HCT116 (cell line): ENCODE measurements at regions not wholly inside any gene's neighbourhood (a gene's known extent, or its start where the extent isn't known, plus 50 kb on each side); places are given as distances from the start of the nearest gene placed in this dataset.

Experiments
- ATAC-seq: fragments of 200-7000 bp; cut with Tn5 transposase; 2 replicates; pipeline ENCODE4 v1.9.1; 2020; ENCODE audit warnings: mild to moderate bottlenecking, moderate library complexity
- BruUV-seq: library from RNA; stranded (reverse); fragments of 400-500 nt; replicated peaks from 2 replicates; lab custom pipeline; 2021; lab: Mats Ljungman, UMichigan
- CTCF ChIA-PET: fragments of 300-600 bp; sonication (Branson Sonifier 250); formaldehyde crosslinking; loops from one replicate; lab custom pipeline; 2021; ENCODE audit warnings: antibody characterized with exemption; lab: Charles Lee
- POLR2A ChIA-PET: fragments of 300-600, 350-600 bp; sonication (Branson Sonifier 250); formaldehyde crosslinking; loops from one replicate; lab custom pipeline; 2021; ENCODE audit warnings: antibody characterized with exemption; lab: Charles Lee
- RAD21 ChIA-PET, 2 experiments: fragments of 300-600 bp; sonication (Branson Sonifier 250); formaldehyde crosslinking; loops; one replicate each; lab custom pipeline; 2023; ENCODE audit warnings: low total read pairs in 2 of 2; ENCODE audit not compliant: uncharacterized antibody in 2 of 2, unreplicated experiment in 2 of 2, low non-redundant PET in 1 of 2; lab: Charles Lee
- DNase-seq: peaks from one replicate; pipeline ENCODE4 v3.0.0-alpha.2; 2010; ENCODE audit warnings: low read depth, low spot score
- H2AFZ ChIP-seq: fragments of 200-600 bp; shearing (Covaris generic), sonication (generic); 2 replicates; pipeline ENCODE4 v1.6.1; 2017; ENCODE audit warnings: low read depth, mixed run types, mixed read lengths, antibody characterized with exemption, low read length; ENCODE audit not compliant: poor library complexity, severe bottlenecking
- H3K27ac ChIP-seq: 2 replicates; pipeline ENCODE4 v1.5.1; 2012; ENCODE audit warnings: low read depth, low read length
- H3K27me3 ChIP-seq: fragments of 200-600 bp; sonication (generic); 2 replicates; pipeline ENCODE4 v1.6.1; 2016; ENCODE audit warnings: mixed run types, low read length, mixed read lengths; ENCODE audit not compliant: insufficient read depth
- H3K36me3 ChIP-seq, 2 experiments: fragments of 200-500 bp in 1 of 2; fragments of 200-600 bp in 1 of 2; sonication (Bioruptor generic) in 1 of 2; sonication (generic) in 1 of 2; 2 replicates each; pipeline versions ENCODE4 v1.5.1 to v1.6.1; 2014 to 2016; ENCODE audit warnings: low read length in 2 of 2, inconsistent platforms in 1 of 2, mixed read lengths in 1 of 2, mixed run types in 1 of 2; ENCODE audit not compliant: insufficient read depth in 2 of 2, control insufficient read depth in 1 of 2
- H3K4me1 ChIP-seq, 2 experiments: fragments of 200-600 bp in 1 of 2; sonication (generic) in 1 of 2; 2 replicates each; pipeline versions ENCODE4 v1.5.1 to v1.6.1; 2012 to 2017; ENCODE audit warnings: low read length in 2 of 2, inconsistent platforms in 1 of 2, mild to moderate bottlenecking in 1 of 2, mixed read lengths in 1 of 2, mixed run types in 1 of 2, moderate library complexity in 1 of 2; ENCODE audit not compliant: insufficient read depth in 2 of 2, control insufficient read depth in 1 of 2
- H3K4me2 ChIP-seq: fragments of 200-600 bp; sonication (generic); 2 replicates; pipeline ENCODE4 v1.6.1; 2017; ENCODE audit warnings: mixed run types, low read length, mixed read lengths
- H3K4me3 ChIP-seq, 2 experiments: fragments of 200-600 bp in 1 of 2; sonication (generic) in 1 of 2; replicated peaks in 1 of 2; 2 replicates each; pipeline ENCODE4 v1.5.1; 2011 to 2016; ENCODE audit warnings: low read length in 2 of 2, control low read depth in 1 of 2, low read depth in 1 of 2, mild to moderate bottlenecking in 1 of 2, mixed read lengths in 1 of 2, mixed run types in 1 of 2
- H3K79me2 ChIP-seq: fragments of 200-600 bp; sonication (generic); 2 replicates; pipeline ENCODE4 v1.6.1; 2017; ENCODE audit warnings: mild to moderate bottlenecking, mixed run types, low read length, moderate library complexity, mixed read lengths; ENCODE audit not compliant: insufficient read depth
- H3K9ac ChIP-seq: fragments of 200-600 bp; sonication (generic); 2 replicates; pipeline ENCODE4 v1.6.1; 2016; ENCODE audit warnings: low read length, mixed read lengths
- H3K9me2 ChIP-seq: fragments of 200-600 bp; sonication (generic), shearing (Covaris generic); 2 replicates; pipeline ENCODE4 v1.6.1; 2017; ENCODE audit warnings: mixed run types, mild to moderate bottlenecking, moderate library complexity; ENCODE audit not compliant: insufficient read depth
- H3K9me3 ChIP-seq, 2 experiments: fragments of 200-500 bp in 1 of 2; fragments of 200-600 bp in 1 of 2; sonication (Bioruptor generic) in 1 of 2; sonication (generic) in 1 of 2; 2 replicates each; pipeline ENCODE4 v1.6.1; 2014 to 2017; ENCODE audit warnings: low read length in 2 of 2, mixed read lengths in 2 of 2, inconsistent platforms in 1 of 2, low read depth in 1 of 2, mild to moderate bottlenecking in 1 of 2, mixed run types in 1 of 2, moderate library complexity in 1 of 2; ENCODE audit not compliant: control insufficient read depth in 1 of 2, insufficient read depth in 1 of 2
- H4K20me1 ChIP-seq: fragments of 200-600 bp; sonication (generic), shearing (Covaris generic); 2 replicates; pipeline ENCODE4 v1.6.1; 2017; ENCODE audit warnings: mixed run types, mild to moderate bottlenecking, moderate library complexity; ENCODE audit not compliant: insufficient read depth
- EZH2phosphoT487 ChIP-seq: fragments of 200-600 bp; IDR thresholded peaks from 2 replicates; pipeline ENCODE4 v1.6.1; 2018; ENCODE audit warnings: antibody characterized with exemption, borderline replicate concordance
- FOSL1 ChIP-seq: IDR thresholded peaks from 2 replicates; pipeline ENCODE4 v1.6.1; 2012; ENCODE audit warnings: low read depth
- JUND ChIP-seq: IDR thresholded peaks from 2 replicates; pipeline ENCODE4 v1.6.1; 2012
- POLR2A ChIP-seq: IDR thresholded peaks from 2 replicates; pipeline ENCODE4 v1.7.0; 2011; ENCODE audit warnings: borderline replicate concordance; ENCODE audit not compliant: insufficient read depth, insufficient read length; ENCODE audit errors: extremely low read depth
- SRF ChIP-seq: IDR thresholded peaks from 2 replicates; pipeline ENCODE4 v1.6.1; 2012; ENCODE audit warnings: low read depth
- YY1 ChIP-seq: IDR thresholded peaks from 2 replicates; pipeline ENCODE4 v1.6.1; 2011; ENCODE audit warnings: low read length, low read depth, moderate library complexity, mild to moderate bottlenecking; ENCODE audit not compliant: insufficient replicate concordance; ENCODE audit errors: extremely low read depth
- intact Hi-C: fragments of 100-400 bp; cut with micrococcal nuclease; formaldehyde crosslinking; loops from 2 replicates; pipeline ENCODE4 v1.10.0; 2022
- TF ChIP-seq, protein P1 (sequence below): IDR thresholded peaks from 2 replicates; pipeline ENCODE4 v1.6.1; 2011; ENCODE audit warnings: mild to moderate bottlenecking, low read length, moderate library complexity; ENCODE audit not compliant: insufficient replicate concordance; ENCODE audit errors: extremely low read depth

DNA sequence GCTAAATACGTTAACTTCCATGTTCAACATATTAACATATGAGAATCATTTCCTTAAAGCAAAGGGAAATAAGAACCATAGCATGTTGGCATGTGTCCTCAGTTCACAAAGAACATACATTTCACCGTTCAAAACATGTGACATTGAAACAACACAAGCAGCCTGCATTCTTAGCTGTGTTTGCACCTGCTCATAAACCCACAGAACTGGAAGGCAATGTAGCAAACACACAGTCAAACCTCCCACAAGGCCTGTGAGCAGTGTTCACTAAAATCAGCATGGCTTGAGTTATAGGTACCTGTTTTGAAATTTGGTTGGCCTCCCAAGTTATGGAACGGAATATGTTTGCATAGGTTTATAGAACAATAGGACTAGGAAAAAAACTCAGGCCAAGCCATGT is 504.9 kb upstream of the AMELY start:
- no peaks in the 10 kb centered on the region for H3K27me3 ChIP-seq
- intact Hi-C loops, result no loop called here
- no peak overlapping the region for H3K4me2 ChIP-seq
- no TSS peak for BruUV-seq
- H3K36me3 ChIP-seq, result no peaks in the 10 kb centered on the region
- H3K4me3 ChIP-seq, result no peak overlapping the region
- ATAC-seq (no peak), DNase-seq (no peak)
- no peaks in the 10 kb centered on the region for H3K9me2 ChIP-seq
- H3K27ac ChIP-seq, result no peak overlapping the region
- H4K20me1 ChIP-seq, result no peaks in the 10 kb centered on the region
- no peaks in the 10 kb centered on the region for H3K4me1 ChIP-seq
- TF ChIP-seq JUND (no peak), POLR2A (no peak)
- TF ChIP-seq, protein P1, sequence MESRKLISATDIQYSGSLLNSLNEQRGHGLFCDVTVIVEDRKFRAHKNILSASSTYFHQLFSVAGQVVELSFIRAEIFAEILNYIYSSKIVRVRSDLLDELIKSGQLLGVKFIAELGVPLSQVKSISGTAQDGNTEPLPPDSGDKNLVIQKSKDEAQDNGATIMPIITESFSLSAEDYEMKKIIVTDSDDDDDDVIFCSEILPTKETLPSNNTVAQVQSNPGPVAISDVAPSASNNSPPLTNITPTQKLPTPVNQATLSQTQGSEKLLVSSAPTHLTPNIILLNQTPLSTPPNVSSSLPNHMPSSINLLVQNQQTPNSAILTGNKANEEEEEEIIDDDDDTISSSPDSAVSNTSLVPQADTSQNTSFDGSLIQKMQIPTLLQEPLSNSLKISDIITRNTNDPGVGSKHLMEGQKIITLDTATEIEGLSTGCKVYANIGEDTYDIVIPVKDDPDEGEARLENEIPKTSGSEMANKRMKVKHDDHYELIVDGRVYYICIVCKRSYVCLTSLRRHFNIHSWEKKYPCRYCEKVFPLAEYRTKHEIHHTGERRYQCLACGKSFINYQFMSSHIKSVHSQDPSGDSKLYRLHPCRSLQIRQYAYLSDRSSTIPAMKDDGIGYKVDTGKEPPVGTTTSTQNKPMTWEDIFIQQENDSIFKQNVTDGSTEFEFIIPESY, result no peak
- POLR2A ChIA-PET, result no interaction called here
- RAD21 ChIA-PET, result no interaction called here
- no peak overlapping the region for H2AFZ ChIP-seq
- H3K79me2 ChIP-seq, result no peaks in the 10 kb centered on the region
- H3K9me3 ChIP-seq, result no peaks in the 10 kb centered on the region
- CTCF ChIA-PET, result no interaction called here
- H3K9ac ChIP-seq, result no peak overlapping the region

DNA sequence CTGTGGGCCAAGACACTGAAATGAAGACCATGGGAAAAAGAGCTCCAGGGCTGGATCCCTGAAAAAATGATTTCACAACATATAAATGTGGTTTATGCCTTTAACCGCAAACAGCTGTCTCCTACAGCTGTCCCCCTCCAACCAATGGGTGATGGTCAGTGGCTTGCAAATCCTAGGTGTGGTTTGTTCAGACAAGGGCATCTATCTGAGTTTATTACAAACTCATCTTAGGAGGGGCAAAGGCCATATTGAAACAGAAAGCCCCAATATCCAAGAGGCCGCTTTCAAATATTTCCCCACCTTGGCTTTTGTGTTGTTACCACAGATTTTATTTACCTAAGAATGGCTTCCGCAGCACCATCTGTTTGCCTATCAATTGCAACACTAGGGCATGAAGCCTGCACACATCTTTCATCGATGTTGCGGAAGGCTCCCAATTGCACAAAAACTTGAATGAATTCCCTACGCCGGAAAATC is 503.6 kb upstream of the AMELY start:
- Histone ChIP-seq H3K9me2 (no peaks in the 10 kb centered on the region), H3K36me3 (no peaks in the 10 kb centered on the region), H3K27me3 (no peaks in the 10 kb centered on the region), H3K9ac (no peak overlapping the region), H3K4me1 (no peaks in the 10 kb centered on the region), H3K79me2 (no peaks in the 10 kb centered on the region), H3K4me2 (no peak overlapping the region), H3K4me3 (no peak overlapping the region), H2AFZ (no peak overlapping the region), H3K9me3 (no peaks in the 10 kb centered on the region), H3K27ac (no peak overlapping the region), H4K20me1 (no peaks in the 10 kb centered on the region)
- CTCF ChIA-PET, result no interaction called here
- TF ChIP-seq FOSL1 (no peak), SRF (no peak), EZH2phosphoT487 (no peak), YY1 (no peak)
- DNase-seq (no peak), ATAC-seq (no peak)
- no TSS peak for BruUV-seq
- intact Hi-C loops, result no loop called here
- POLR2A ChIA-PET, result no interaction called here
- RAD21 ChIA-PET, result no interaction called here
